ENCODE measurements at regions not wholly inside any gene's neighbourhood (a gene's known extent, or its start where the extent isn't known, plus 50 kb on each side); places are given as distances from the start of the nearest gene placed in this dataset.

DNA sequence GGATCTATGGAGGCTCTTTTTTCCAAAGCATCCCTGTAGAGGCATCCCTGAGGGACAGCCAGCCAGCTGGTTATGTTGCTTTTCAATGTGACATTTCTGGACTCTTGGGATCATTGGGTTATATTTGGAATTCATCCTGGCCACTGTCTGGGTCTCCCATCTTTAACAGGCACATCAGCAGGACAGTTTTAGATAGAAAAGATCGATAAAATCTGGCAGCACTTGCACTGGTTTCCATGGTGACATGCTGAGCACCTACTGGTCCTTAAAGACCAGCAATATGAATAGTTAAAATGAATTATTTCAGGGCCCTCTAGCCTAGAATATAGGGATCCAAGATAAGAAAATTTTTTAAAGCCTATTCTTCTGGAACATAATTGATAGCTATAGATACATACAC is 151.6 kb downstream of the KDR start:
- Mint-ChIP-seq H3K4me3 (no peak overlapping the region), H3K9me3 (no peaks in the 10 kb centered on the region), H3K36me3 (ENCODE audit: low read depth) (no peaks in the 10 kb centered on the region), H3K27me3 (peaks cover 11% of the 10 kb centered on the region), H3K4me1 (no peaks in the 10 kb centered on the region), H3K27ac (no peak overlapping the region)
- ChIA-PET POLR2A (no interaction called here), CTCF (interaction anchor here (0.9 kb wide), 1 partner anchor 12 kb away, joined by 3 read pairs; no protein-coding TSS in a partner anchor)
- intact Hi-C loops (cut with micrococcal nuclease) = loop anchor here (10.0 kb wide), 1 partner anchor 581 kb away; no protein-coding TSS in a partner anchor
- TF ChIP-seq, protein P1, sequence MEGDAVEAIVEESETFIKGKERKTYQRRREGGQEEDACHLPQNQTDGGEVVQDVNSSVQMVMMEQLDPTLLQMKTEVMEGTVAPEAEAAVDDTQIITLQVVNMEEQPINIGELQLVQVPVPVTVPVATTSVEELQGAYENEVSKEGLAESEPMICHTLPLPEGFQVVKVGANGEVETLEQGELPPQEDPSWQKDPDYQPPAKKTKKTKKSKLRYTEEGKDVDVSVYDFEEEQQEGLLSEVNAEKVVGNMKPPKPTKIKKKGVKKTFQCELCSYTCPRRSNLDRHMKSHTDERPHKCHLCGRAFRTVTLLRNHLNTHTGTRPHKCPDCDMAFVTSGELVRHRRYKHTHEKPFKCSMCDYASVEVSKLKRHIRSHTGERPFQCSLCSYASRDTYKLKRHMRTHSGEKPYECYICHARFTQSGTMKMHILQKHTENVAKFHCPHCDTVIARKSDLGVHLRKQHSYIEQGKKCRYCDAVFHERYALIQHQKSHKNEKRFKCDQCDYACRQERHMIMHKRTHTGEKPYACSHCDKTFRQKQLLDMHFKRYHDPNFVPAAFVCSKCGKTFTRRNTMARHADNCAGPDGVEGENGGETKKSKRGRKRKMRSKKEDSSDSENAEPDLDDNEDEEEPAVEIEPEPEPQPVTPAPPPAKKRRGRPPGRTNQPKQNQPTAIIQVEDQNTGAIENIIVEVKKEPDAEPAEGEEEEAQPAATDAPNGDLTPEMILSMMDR (IDR thresholded peaks at IDR 0.05) = no peak
- no peak for ATAC-seq (ENCODE audit: low read depth)
- DNase-seq = no peak

- Mint-ChIP-seq H3K27ac (no peak overlapping the region), H3K4me3 (no peak overlapping the region), H3K27me3 (peaks cover 5% of the 10 kb centered on the region), H3K36me3 (ENCODE audit: low read depth) (no peaks in the 10 kb centered on the region), H3K4me1 (no peaks in the 10 kb centered on the region), H3K9me3 (no peaks in the 10 kb centered on the region)
- ChIA-PET POLR2A (no interaction called here), CTCF (interaction anchor here (1.0 to 1.7 kb wide), 3 partner anchors 12 to 766 kb away, joined by 3 read pairs; no protein-coding TSS in a partner anchor)
- DNase-seq (no peak), ATAC-seq (ENCODE audit: low read depth) (no peak)
- intact Hi-C loops (cut with micrococcal nuclease) = loop anchor here (10.0 kb wide), 1 partner anchor 583 kb away; no protein-coding TSS in a partner anchor
- TF ChIP-seq, protein P1 (IDR thresholded peaks at IDR 0.05) = no peak
Measured at GRCh38 chr4:54971474-54971950, 153.9 kb downstream of the KDR start.

DNA sequence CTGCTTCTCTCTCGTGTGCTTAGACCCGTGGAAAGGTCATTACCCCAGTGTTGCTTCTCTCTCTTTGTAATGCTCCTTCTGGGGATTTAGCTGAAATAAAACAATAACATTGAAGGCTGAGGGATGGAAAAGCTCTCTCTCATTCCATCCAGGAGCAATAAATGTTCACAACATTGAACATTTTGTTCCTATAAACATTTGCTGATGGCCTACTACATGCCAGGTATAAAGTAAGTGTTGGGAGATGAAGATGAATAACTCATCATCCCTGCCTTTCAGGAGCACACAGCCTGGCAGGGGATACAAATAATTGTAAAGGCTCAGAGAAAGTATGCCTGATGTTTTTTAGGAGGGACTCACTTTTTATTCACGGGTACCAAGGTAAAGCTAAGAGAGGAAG is 158.1 kb downstream of the KDR start:
- Mint-ChIP-seq H3K27me3 (peaks cover 6% of the 10 kb centered on the region), H3K36me3 (ENCODE audit: low read depth) (no peaks in the 10 kb centered on the region), H3K9me3 (no peaks in the 10 kb centered on the region), H3K27ac (no peak overlapping the region), H3K4me3 (no peak overlapping the region), H3K4me1 (no peaks in the 10 kb centered on the region)
- intact Hi-C loops (cut with micrococcal nuclease) = no loop called here
- DNase-seq (no peak), ATAC-seq (ENCODE audit: low read depth) (no peak)
- CTCF ChIA-PET = no interaction called here
- POLR2A ChIA-PET = no interaction called here
- TF ChIP-seq, protein P1 (IDR thresholded peaks at IDR 0.05) = no peak

- ChIA-PET POLR2A (no interaction called here), CTCF (interaction anchor here (0.7 to 2.1 kb wide), 6 partner anchors 12 to 278 kb away, joined by 3 to 11 read pairs (median 3); no protein-coding TSS in a partner anchor)
- intact Hi-C loops (cut with micrococcal nuclease) = loop anchor here (1.0 kb wide), 2 partner anchors 278 to 638 kb away; no protein-coding TSS in a partner anchor
- TF ChIP-seq, protein P1 (IDR thresholded peaks at IDR 0.05) = no peak
- Mint-ChIP-seq H3K27ac (no peak overlapping the region), H3K4me1 (no peaks in the 10 kb centered on the region), H3K27me3 (peaks cover 6% of the 10 kb centered on the region), H3K4me3 (no peak overlapping the region), H3K36me3 (ENCODE audit: low read depth) (no peaks in the 10 kb centered on the region), H3K9me3 (no peaks in the 10 kb centered on the region)
- ATAC-seq (ENCODE audit: low read depth) (no peak), DNase-seq (no peak)
Measured at GRCh38 chr4:54961357-54961975, 163.9 kb downstream of the KDR start.

- ChIA-PET CTCF (interaction anchor here (1.0 to 2.1 kb wide), 2 partner anchors 11 to 276 kb away, joined by 3 to 11 read pairs; no protein-coding TSS in a partner anchor), POLR2A (no interaction called here)
- no peaks in the 10 kb centered on the region for H3K36me3 Mint-ChIP-seq (ENCODE audit: low read depth)
- intact Hi-C loops (cut with micrococcal nuclease) = no loop called here
- no peaks in the 10 kb centered on the region for H3K4me1 Mint-ChIP-seq
- no peak for ATAC-seq (ENCODE audit: low read depth)
- DNase-seq = no peak
- H3K9me3 Mint-ChIP-seq = no peaks in the 10 kb centered on the region
- H3K27ac Mint-ChIP-seq = no peak overlapping the region
- peaks cover 3% of the 10 kb centered on the region for H3K27me3 Mint-ChIP-seq
- no peak overlapping the region for H3K4me3 Mint-ChIP-seq
- TF ChIP-seq, protein P1 (IDR thresholded peaks at IDR 0.05) = no peak
Measured at GRCh38 chr4:54959651-54960116, 165.7 kb downstream of the KDR start.

Data from activated B cell treated with CpG ODN at 0.5 μM for 24 hours (primary cell).